A673 (cell line): ENCODE measurements at regions not wholly inside any gene's neighbourhood (a gene's known extent, or its start where the extent isn't known, plus 50 kb on each side); places are given as distances from the start of the nearest gene placed in this dataset.

Source experiments
- EZH2 ChIP-seq: fragments of 200-600 bp; sonication (generic); IDR thresholded peaks from 2 replicates; pipeline ENCODE4 v1.6.1; 2017; ENCODE audit warnings: borderline replicate concordance, low read depth, mild to moderate bottlenecking, mixed read lengths, antibody characterized with exemption, low read length; ENCODE audit not compliant: poor library complexity, severe bottlenecking
- TF ChIP-seq, protein P1 (sequence below): fragments of 300-800, 200-600 bp; sonication (generic); conservative IDR thresholded peaks from 2 replicates; pipeline ENCODE4 v1.5.1; 2017; ENCODE audit warnings: low read depth, mild to moderate bottlenecking, antibody characterized with exemption, low read length, moderate library complexity, mixed read lengths

DNA sequence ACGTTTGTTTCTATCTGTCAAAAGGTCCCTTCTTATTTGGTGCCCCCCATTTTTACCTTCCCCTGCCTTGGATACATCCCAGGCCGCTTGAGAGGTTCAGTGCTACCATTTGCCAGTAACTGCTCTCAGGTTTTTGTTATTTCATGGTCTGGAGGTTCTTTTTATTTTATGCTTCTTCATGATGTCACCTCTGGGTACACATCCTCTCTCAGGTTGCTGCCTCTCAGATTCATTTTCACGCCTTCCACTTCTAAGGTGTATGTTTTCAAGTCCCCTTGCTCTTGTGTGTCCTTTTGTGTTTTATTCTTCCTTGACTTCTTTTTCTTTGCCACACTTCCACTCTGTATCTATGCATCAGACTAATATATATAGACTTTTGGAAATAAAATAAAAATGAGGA lies 640.1 kb upstream of the AADAT start:
- TF ChIP-seq, protein P1, sequence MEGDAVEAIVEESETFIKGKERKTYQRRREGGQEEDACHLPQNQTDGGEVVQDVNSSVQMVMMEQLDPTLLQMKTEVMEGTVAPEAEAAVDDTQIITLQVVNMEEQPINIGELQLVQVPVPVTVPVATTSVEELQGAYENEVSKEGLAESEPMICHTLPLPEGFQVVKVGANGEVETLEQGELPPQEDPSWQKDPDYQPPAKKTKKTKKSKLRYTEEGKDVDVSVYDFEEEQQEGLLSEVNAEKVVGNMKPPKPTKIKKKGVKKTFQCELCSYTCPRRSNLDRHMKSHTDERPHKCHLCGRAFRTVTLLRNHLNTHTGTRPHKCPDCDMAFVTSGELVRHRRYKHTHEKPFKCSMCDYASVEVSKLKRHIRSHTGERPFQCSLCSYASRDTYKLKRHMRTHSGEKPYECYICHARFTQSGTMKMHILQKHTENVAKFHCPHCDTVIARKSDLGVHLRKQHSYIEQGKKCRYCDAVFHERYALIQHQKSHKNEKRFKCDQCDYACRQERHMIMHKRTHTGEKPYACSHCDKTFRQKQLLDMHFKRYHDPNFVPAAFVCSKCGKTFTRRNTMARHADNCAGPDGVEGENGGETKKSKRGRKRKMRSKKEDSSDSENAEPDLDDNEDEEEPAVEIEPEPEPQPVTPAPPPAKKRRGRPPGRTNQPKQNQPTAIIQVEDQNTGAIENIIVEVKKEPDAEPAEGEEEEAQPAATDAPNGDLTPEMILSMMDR = no peak
- no peak for TF ChIP-seq EZH2
